Mesothelial cell of epicardium (in vitro differentiated cells): ENCODE measurements at regions not wholly inside any gene's neighbourhood (a gene's known extent, or its start where the extent isn't known, plus 50 kb on each side); places are given as distances from the start of the nearest gene placed in this dataset.
"Not testable (repeated sequence)": the region's sequence is repeated elsewhere in the genome, so short reads cannot be mapped to it uniquely, and the experiment has no call there.

ENCODE experiments used
- DNase-seq, 2 experiments: peaks; one replicate each; pipeline ENCODE4 v3.0.0; 2021; ENCODE audit warnings: low spot score in 2 of 2; ENCODE audit not compliant: unreplicated experiment in 2 of 2
- H3K27ac Mint-ChIP-seq: 2 replicates; pipeline ENCODE4 v1.8.0; 2021; ENCODE audit warnings: mixed read lengths
- H3K27me3 Mint-ChIP-seq: 2 replicates; pipeline ENCODE4 v1.8.0; 2021; ENCODE audit warnings: low read depth, mixed read lengths
- H3K36me3 Mint-ChIP-seq: 2 replicates; pipeline ENCODE4 v1.8.0; 2021; ENCODE audit warnings: mixed read lengths
- H3K4me1 Mint-ChIP-seq: 2 replicates; pipeline ENCODE4 v1.8.0; 2021; ENCODE audit warnings: mixed read lengths
- H3K4me3 Mint-ChIP-seq: 2 replicates; pipeline ENCODE4 v1.8.0; 2021; ENCODE audit warnings: mild to moderate bottlenecking, moderate library complexity, mixed read lengths
- H3K9me3 Mint-ChIP-seq: 2 replicates; pipeline ENCODE4 v1.8.0; 2021; ENCODE audit warnings: mixed read lengths
- TF ChIP-seq, protein P1 (sequence below): fragments of 200-600 bp; sonication (generic); IDR thresholded peaks from one replicate; pipeline ENCODE4 v1.5.0; 2021; ENCODE audit warnings: antibody characterized with exemption; ENCODE audit not compliant: unreplicated experiment

DNA sequence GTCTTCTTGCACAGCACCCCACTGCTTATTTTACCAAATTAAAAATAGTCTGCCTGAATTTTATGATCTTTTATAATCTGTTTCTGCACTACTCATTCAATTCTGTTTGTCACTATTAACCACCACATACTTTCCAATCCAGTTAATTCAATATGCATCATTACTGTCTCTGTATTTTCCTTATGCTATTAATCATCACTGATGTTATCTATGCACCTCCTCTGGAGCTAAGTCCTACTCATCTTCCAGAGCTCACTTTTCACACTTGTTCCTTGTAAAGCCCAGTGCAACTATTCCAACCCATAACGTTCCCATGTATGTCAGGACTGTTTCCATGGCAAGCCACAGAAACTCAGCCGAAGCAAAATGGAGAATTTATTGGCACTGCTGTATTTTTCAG lies 713.6 kb downstream of the PLCL1 start:
- H3K27ac Mint-ChIP-seq, result no peak overlapping the region
- no peaks in the 10 kb centered on the region for H3K4me1 Mint-ChIP-seq
- no peaks in the 10 kb centered on the region for H3K36me3 Mint-ChIP-seq
- peaks cover 3% of the 10 kb centered on the region for H3K9me3 Mint-ChIP-seq
- no peak for DNase-seq
- no peak overlapping the region for H3K4me3 Mint-ChIP-seq
- TF ChIP-seq, protein P1, sequence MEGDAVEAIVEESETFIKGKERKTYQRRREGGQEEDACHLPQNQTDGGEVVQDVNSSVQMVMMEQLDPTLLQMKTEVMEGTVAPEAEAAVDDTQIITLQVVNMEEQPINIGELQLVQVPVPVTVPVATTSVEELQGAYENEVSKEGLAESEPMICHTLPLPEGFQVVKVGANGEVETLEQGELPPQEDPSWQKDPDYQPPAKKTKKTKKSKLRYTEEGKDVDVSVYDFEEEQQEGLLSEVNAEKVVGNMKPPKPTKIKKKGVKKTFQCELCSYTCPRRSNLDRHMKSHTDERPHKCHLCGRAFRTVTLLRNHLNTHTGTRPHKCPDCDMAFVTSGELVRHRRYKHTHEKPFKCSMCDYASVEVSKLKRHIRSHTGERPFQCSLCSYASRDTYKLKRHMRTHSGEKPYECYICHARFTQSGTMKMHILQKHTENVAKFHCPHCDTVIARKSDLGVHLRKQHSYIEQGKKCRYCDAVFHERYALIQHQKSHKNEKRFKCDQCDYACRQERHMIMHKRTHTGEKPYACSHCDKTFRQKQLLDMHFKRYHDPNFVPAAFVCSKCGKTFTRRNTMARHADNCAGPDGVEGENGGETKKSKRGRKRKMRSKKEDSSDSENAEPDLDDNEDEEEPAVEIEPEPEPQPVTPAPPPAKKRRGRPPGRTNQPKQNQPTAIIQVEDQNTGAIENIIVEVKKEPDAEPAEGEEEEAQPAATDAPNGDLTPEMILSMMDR, result no peak
- peaks cover 2% of the 10 kb centered on the region for H3K27me3 Mint-ChIP-seq

DNA sequence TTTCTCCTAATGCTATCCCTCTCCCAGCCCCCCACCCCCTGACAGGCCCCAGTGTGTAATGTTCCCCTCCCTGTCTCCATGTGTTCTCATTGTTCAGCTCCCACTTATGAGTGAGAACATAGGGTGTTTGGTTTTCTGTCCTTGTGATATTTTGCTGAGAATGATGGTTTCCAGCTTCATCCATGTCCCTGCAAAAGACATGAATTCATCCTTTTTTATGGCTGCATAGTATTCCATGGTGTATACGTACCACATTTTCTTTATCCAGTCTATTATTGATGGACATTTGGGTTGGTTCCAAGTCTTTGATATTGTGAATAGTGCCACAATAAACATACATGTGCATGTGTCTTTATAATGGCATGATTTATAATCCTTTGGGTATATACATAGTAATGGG lies 704.2 kb downstream of the PLCL1 start:
- H3K27ac Mint-ChIP-seq, H3K36me3 Mint-ChIP-seq, H3K4me1 Mint-ChIP-seq, DNase-seq, H3K9me3 Mint-ChIP-seq, H3K27me3 Mint-ChIP-seq, H3K4me3 Mint-ChIP-seq: not testable (repeated sequence)

DNA sequence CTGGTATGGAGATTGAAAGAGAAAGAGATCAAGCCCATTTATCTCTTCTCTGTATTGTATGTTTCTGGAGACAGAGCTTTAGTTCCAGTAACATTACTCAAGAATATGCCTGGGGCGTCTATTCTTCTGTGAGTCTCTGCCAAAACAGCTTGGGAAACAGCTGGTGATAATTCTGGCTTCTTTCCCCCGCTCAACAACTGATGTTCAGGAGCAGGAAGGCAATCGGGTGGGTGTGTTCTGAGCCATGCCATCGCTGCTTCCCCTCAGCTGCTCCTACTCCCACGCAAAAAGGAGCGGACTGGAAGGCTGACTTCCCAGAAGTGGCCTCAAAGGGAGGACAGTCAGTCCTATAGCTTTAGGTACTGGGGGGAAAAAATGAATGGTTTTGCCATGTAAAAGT lies 695.1 kb downstream of the PLCL1 start:
- no peak for DNase-seq
- H3K36me3 Mint-ChIP-seq, result no peaks in the 10 kb centered on the region
- peaks cover 14% of the 10 kb centered on the region for H3K27me3 Mint-ChIP-seq
- H3K9me3 Mint-ChIP-seq, result no peaks in the 10 kb centered on the region
- H3K27ac Mint-ChIP-seq, result no peak overlapping the region
- H3K4me3 Mint-ChIP-seq, result no peak overlapping the region
- TF ChIP-seq, protein P1, result no peak
- H3K4me1 Mint-ChIP-seq, result no peaks in the 10 kb centered on the region

DNA sequence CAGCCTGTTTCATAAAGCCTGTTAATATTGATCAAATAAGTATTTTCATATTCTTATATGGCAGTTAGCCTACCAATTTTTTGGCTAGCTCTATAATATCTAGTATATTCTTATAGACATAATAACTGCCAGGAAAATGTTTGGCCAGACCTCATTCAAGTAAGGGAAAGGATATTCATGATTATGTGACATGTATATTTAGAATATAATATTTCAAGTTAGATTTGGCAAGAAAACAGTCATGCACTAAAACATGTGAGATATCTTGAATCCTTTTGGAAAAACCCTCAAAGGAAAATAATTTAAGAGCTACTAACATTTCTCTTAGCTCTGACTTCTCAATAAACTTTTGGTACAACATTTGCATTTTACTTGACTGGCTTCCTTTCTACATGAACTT lies 694.1 kb downstream of the PLCL1 start:
- H3K36me3 Mint-ChIP-seq, result no peaks in the 10 kb centered on the region
- H3K9me3 Mint-ChIP-seq, result no peaks in the 10 kb centered on the region
- H3K27me3 Mint-ChIP-seq, result peaks cover 14% of the 10 kb centered on the region

DNA sequence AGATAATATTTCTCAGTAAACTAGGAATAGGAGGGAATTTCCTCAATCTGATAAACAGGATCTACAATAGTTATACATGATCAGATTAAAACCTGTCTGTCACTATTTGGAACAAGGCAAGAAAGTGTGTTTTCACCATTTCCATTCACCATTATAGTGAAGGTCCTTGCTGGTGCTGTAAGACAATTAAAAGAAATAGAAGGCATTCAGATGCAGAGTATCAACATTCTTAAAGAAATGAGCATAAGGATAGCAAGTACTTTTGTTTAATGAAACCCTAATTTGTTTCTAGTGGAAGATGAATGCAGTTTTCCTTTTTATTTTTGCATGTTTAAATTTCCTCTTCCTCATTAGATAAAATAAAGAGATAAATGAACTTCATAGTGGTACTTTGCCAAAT lies 693.7 kb downstream of the PLCL1 start:
- Mint-ChIP-seq H3K36me3 (no peaks in the 10 kb centered on the region), H3K4me1 (no peaks in the 10 kb centered on the region), H3K9me3 (no peaks in the 10 kb centered on the region), H3K27me3 (peaks cover 12% of the 10 kb centered on the region), H3K27ac (no peak overlapping the region), H3K4me3 (no peak overlapping the region)
- TF ChIP-seq, protein P1, result no peak
- DNase-seq, result no peak

More for the DNA sequence above, 694.1 kb downstream of the PLCL1 start:
- TF ChIP-seq, protein P1, result no peak
- Mint-ChIP-seq H3K27ac (no peak overlapping the region), H3K4me1 (no peaks in the 10 kb centered on the region), H3K4me3 (no peak overlapping the region)
- DNase-seq, result no peak

DNA sequence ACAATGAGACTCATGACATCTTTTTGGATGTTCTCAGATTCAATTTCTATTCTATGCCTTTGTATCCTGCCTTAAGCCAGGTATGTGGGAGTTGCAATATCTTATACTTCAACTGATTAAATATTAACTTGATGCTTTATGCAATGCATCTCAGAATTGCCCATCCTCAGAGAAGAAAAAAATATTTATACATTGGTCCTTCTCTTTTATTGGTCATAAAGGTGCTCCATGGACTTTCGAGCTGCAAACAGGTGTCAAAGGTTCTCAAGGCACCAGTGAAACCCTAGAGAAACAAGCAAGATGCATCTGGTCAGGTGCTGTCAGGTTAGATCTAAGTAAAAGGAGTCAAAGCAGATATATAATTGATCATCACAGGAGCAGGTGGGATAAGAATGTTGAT lies 690.5 kb downstream of the PLCL1 start:
- H3K27me3 Mint-ChIP-seq, result peaks cover 11% of the 10 kb centered on the region
- H3K4me3 Mint-ChIP-seq, result no peak overlapping the region
- DNase-seq, result no peak
- H3K9me3 Mint-ChIP-seq, result no peaks in the 10 kb centered on the region
- TF ChIP-seq, protein P1, result no peak
- no peaks in the 10 kb centered on the region for H3K4me1 Mint-ChIP-seq
- H3K36me3 Mint-ChIP-seq, result no peaks in the 10 kb centered on the region
- H3K27ac Mint-ChIP-seq, result no peak overlapping the region
